ENCODE measurements at regions not wholly inside any gene's neighbourhood (a gene's known extent, or its start where the extent isn't known, plus 50 kb on each side); places are given as distances from the start of the nearest gene placed in this dataset.

DNA sequence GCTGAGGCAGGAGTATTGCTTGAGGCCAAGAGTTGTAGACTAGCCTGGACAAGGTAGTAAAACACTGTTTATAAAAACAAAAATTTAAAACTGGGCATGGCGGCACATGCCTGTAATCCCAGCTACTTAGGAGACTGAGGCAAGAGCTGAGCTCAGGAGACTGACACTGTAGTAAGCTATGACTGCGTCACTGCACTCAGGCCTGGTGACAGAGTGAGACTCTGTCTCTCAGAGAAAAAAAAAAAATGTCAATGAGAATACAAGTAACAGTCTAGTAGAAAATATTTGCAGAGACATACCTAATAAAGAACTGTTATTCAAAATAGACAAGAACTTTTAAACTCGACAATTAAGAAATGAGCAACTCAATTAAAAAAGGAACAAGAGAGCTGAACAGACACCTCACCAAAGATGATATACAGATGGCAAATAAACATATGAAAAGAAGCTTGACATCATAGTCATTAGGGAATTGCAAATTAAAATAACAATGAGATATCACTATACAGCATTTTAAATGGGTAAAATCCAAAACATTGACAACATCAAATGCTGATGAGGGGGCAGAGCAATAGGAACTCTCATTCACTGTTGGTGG, 624.3 kb upstream of the ZEB2 start:
- TF ChIP-seq CTCF (IDR thresholded peaks at IDR 0.05) (no peak), EP300 (IDR thresholded peaks at IDR 0.05) (no peak)

Measured in sigmoid colon (tissue), 4 donors.